ENCODE measurements at regions not wholly inside any gene's neighbourhood (a gene's known extent, or its start where the extent isn't known, plus 50 kb on each side); places are given as distances from the start of the nearest gene placed in this dataset.
A peak's percentile ranks its signal among the peaks of the same experiment; 100 is the strongest.

- DNase-seq (ENCODE audit: low read depth), result no peak
- no peak overlapping the region for H3K4me3 ChIP-seq (ENCODE audit: low read depth, low read length)
- TF ChIP-seq CTCF (IDR thresholded peaks at IDR 0.05; ENCODE audit: insufficient read depth, low read depth, low read length), result no peak
Measured at GRCh38 chr6:54602591-54602990, 244.0 kb upstream of the FAM83B start.

GRCh38 chr6:54609981-54610380 is 236.6 kb upstream of the FAM83B start:
- no peak for DNase-seq (ENCODE audit: low read depth)
- no peak overlapping the region for H3K4me3 ChIP-seq (ENCODE audit: low read depth, low read length)
- no peak for TF ChIP-seq CTCF (IDR thresholded peaks at IDR 0.05; ENCODE audit: insufficient read depth, low read depth, low read length)

GRCh38 chr6:54613596-54613995 is 233.0 kb upstream of the FAM83B start:
- H3K4me3 ChIP-seq (ENCODE audit: low read depth, low read length), result no peak overlapping the region
- no peak for TF ChIP-seq CTCF (IDR thresholded peaks at IDR 0.05; ENCODE audit: insufficient read depth, low read depth, low read length)
- DNase-seq (ENCODE audit: low read depth), result no peak

- H3K4me3 ChIP-seq (ENCODE audit: low read depth, low read length), result no peak overlapping the region
- no peak for TF ChIP-seq CTCF (IDR thresholded peaks at IDR 0.05; ENCODE audit: insufficient read depth, low read depth, low read length)
- no peak for DNase-seq (ENCODE audit: low read depth)
Measured at GRCh38 chr6:54614499-54615195, 231.9 kb upstream of the FAM83B start.

GRCh38 chr6:54617730-54618129 is 228.8 kb upstream of the FAM83B start:
- DNase-seq (ENCODE audit: low read depth), result peak; percentile 60
- TF ChIP-seq CTCF (IDR thresholded peaks at IDR 0.05; ENCODE audit: insufficient read depth, low read depth, low read length), result no peak
- no peak overlapping the region for H3K4me3 ChIP-seq (ENCODE audit: low read depth, low read length)

- no peak overlapping the region for H3K4me3 ChIP-seq (ENCODE audit: low read depth, low read length)
- DNase-seq (ENCODE audit: low read depth), result no peak
- no peak for TF ChIP-seq CTCF (IDR thresholded peaks at IDR 0.05; ENCODE audit: insufficient read depth, low read depth, low read length)
Measured at GRCh38 chr6:54618572-54618971, 228.0 kb upstream of the FAM83B start.

- no peak overlapping the region for H3K4me3 ChIP-seq (ENCODE audit: low read depth, low read length)
- DNase-seq (ENCODE audit: low read depth), result no peak
- no peak for TF ChIP-seq CTCF (IDR thresholded peaks at IDR 0.05; ENCODE audit: insufficient read depth, low read depth, low read length)
Measured at GRCh38 chr6:54619102-54619501, 227.5 kb upstream of the FAM83B start.
